ENCODE measurements at regions not wholly inside any gene's neighbourhood (a gene's known extent, or its start where the extent isn't known, plus 50 kb on each side); places are given as distances from the start of the nearest gene placed in this dataset.
"Not testable (repeated sequence)": the region's sequence is repeated elsewhere in the genome, so short reads cannot be mapped to it uniquely, and the experiment has no call there.

- Histone ChIP-seq H4K20me1 (ENCODE audit: insufficient read depth, low read length) (no peaks in the 10 kb centered on the region), H3K79me2 (ENCODE audit: insufficient read depth, low read depth, low read length) (no peaks in the 10 kb centered on the region), H3K4me1 (ENCODE audit: insufficient read depth, low read length, poor library complexity, severe bottlenecking) (no peaks in the 10 kb centered on the region), H3K4me2 (ENCODE audit: low read length) (no peak overlapping the region), H3K9me2 (ENCODE audit: insufficient read depth, low read length) (no peaks in the 10 kb centered on the region), H3K36me3 (ENCODE audit: insufficient read depth, low read length) (no peaks in the 10 kb centered on the region), H3K4me3 (ENCODE audit: low read depth, low read length, poor library complexity, severe bottlenecking) (no peak overlapping the region), H3K9me3 (ENCODE audit: low read length) (no peaks in the 10 kb centered on the region), H3K27ac (ENCODE audit: low read depth, low read length, poor library complexity, severe bottlenecking) (no peak overlapping the region), H2AFZ (ENCODE audit: low read length) (no peak overlapping the region)
- intact Hi-C loops (cut with micrococcal nuclease; ENCODE audit: unreplicated experiment), result no loop called here
- CTCF ChIA-PET (ENCODE audit: unreplicated experiment), result no interaction called here
- TF ChIP-seq EZH2phosphoT487 (IDR thresholded peaks at IDR 0.05; ENCODE audit: borderline replicate concordance, low read depth, low read length) (no peak), CTCF (conservative IDR thresholded peaks at IDR 0.05; ENCODE audit: low read length) (no peak)
- no peak for DNase-seq (ENCODE audit: low spot score)
- BruUV-seq (replicated peaks), result no TSS peak
- POLR2A ChIA-PET, result interaction anchor here (1.3 kb wide), 1 partner anchor 14 kb away, joined by 3 read pairs; no protein-coding TSS in a partner anchor
Observed at GRCh38 chr4:124167602-124168001, 544.9 kb downstream of the ANKRD50 start.

- POLR2A ChIA-PET; BruUV-seq (replicated peaks); CTCF ChIA-PET (ENCODE audit: unreplicated experiment); H3K4me1 ChIP-seq (ENCODE audit: insufficient read depth, low read length, poor library complexity, severe bottlenecking); H3K36me3 ChIP-seq (ENCODE audit: insufficient read depth, low read length); H3K79me2 ChIP-seq (ENCODE audit: insufficient read depth, low read depth, low read length); DNase-seq (ENCODE audit: low spot score); H3K4me2 ChIP-seq (ENCODE audit: low read length); H2AFZ ChIP-seq (ENCODE audit: low read length); H4K20me1 ChIP-seq (ENCODE audit: insufficient read depth, low read length); H3K27ac ChIP-seq (ENCODE audit: low read depth, low read length, poor library complexity, severe bottlenecking); H3K9me3 ChIP-seq (ENCODE audit: low read length); H3K4me3 ChIP-seq (ENCODE audit: low read depth, low read length, poor library complexity, severe bottlenecking); intact Hi-C loops (cut with micrococcal nuclease; ENCODE audit: unreplicated experiment); H3K9me2 ChIP-seq (ENCODE audit: insufficient read depth, low read length): not testable (repeated sequence)
Observed at GRCh38 chr4:124169524-124169923, 543.0 kb downstream of the ANKRD50 start.

GRCh38 chr4:124173912-124174311 is 538.6 kb downstream of the ANKRD50 start:
- ChIA-PET CTCF (ENCODE audit: unreplicated experiment) (no interaction called here), POLR2A (no interaction called here)

More at GRCh38 chr4:124173912-124174311, 538.6 kb downstream of the ANKRD50 start:
- Histone ChIP-seq H2AFZ (ENCODE audit: low read length) (no peak overlapping the region), H3K79me2 (ENCODE audit: insufficient read depth, low read depth, low read length) (no peaks in the 10 kb centered on the region), H3K27ac (ENCODE audit: low read depth, low read length, poor library complexity, severe bottlenecking) (no peak overlapping the region), H3K36me3 (ENCODE audit: insufficient read depth, low read length) (no peaks in the 10 kb centered on the region), H3K4me1 (ENCODE audit: insufficient read depth, low read length, poor library complexity, severe bottlenecking) (no peaks in the 10 kb centered on the region), H4K20me1 (ENCODE audit: insufficient read depth, low read length) (no peaks in the 10 kb centered on the region), H3K9me3 (ENCODE audit: low read length) (no peaks in the 10 kb centered on the region), H3K4me2 (ENCODE audit: low read length) (no peak overlapping the region), H3K9me2 (ENCODE audit: insufficient read depth, low read length) (no peaks in the 10 kb centered on the region), H3K4me3 (ENCODE audit: low read depth, low read length, poor library complexity, severe bottlenecking) (no peak overlapping the region)
- no TSS peak for BruUV-seq (replicated peaks)
- intact Hi-C loops (cut with micrococcal nuclease; ENCODE audit: unreplicated experiment), result no loop called here
- DNase-seq (ENCODE audit: low spot score), result no peak
- TF ChIP-seq CTCF (conservative IDR thresholded peaks at IDR 0.05; ENCODE audit: low read length) (no peak), EZH2phosphoT487 (IDR thresholded peaks at IDR 0.05; ENCODE audit: borderline replicate concordance, low read depth, low read length) (no peak)

Measured in OCI-LY7 (cell line).